ENCODE measurements at regions not wholly inside any gene's neighbourhood (a gene's known extent, or its start where the extent isn't known, plus 50 kb on each side); places are given as distances from the start of the nearest gene placed in this dataset.

DNA sequence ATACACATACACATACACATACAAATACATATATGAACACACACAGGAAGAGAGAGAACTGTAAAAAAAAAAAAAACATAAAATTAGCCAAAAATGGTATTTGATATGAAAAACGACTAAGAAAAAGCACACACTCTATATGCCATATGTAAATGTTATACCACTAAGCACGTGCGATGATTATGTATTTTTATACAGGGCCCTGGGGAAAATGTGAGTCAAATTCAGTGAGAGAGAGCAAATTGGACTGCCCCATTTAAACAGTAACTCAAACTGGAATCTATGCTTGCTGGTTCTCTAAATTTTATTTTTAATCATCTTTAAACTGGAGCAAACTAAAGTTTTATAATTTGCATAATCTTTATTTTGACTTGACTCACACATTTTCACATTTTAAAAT lies 197.8 kb upstream of the MTNR1B start:
- ChIA-PET CTCF (no interaction called here), POLR2A (no interaction called here)
- H3K27me3 ChIP-seq (ENCODE audit: control insufficient read depth, insufficient read depth, low read length) = no peaks in the 10 kb centered on the region
- no peaks in the 10 kb centered on the region for H3K9me3 ChIP-seq (ENCODE audit: control insufficient read depth, insufficient read depth, low read length)
- TF ChIP-seq, protein P1, sequence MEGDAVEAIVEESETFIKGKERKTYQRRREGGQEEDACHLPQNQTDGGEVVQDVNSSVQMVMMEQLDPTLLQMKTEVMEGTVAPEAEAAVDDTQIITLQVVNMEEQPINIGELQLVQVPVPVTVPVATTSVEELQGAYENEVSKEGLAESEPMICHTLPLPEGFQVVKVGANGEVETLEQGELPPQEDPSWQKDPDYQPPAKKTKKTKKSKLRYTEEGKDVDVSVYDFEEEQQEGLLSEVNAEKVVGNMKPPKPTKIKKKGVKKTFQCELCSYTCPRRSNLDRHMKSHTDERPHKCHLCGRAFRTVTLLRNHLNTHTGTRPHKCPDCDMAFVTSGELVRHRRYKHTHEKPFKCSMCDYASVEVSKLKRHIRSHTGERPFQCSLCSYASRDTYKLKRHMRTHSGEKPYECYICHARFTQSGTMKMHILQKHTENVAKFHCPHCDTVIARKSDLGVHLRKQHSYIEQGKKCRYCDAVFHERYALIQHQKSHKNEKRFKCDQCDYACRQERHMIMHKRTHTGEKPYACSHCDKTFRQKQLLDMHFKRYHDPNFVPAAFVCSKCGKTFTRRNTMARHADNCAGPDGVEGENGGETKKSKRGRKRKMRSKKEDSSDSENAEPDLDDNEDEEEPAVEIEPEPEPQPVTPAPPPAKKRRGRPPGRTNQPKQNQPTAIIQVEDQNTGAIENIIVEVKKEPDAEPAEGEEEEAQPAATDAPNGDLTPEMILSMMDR (IDR thresholded peaks at IDR 0.05; ENCODE audit: low read depth, low read length) = no peak
- DNase-seq (ENCODE audit: low read depth, low spot score) = no peak
- H3K27ac ChIP-seq (ENCODE audit: low read depth, low read length) = no peak overlapping the region
- H3K4me3 ChIP-seq (ENCODE audit: low read depth, low read length) = no peak overlapping the region

DNA sequence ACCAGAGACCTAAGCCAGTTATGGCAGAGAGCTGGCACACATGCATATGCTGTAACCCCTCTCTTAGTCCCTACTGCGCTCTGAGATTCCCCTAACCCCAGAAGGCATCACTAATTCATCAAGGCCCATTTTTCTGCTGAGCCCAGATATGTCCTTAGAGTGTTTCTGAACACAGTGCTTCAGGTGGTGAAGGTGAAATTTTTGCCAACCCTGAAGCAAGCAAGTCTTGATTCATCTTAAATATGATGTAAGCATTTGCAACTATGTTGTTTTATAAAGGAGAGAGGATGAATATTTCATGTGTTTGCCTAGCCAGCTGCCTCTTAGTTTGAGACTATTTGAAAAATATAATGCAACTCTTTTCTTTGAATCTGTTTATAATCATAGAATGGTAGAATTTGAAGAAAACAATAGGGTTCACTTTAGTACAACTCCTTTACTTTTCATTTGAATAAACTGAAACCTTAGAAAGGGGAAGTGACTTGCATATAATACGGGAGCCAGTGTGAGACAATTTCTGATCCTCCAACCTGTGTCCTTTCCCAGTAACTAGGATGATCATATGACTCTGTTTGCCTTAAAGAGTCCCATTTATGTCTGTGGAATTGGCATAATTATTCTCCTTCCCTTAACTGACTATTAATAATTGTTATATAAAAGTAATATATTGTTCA lies 194.3 kb upstream of the MTNR1B start:
- H3K4me3 ChIP-seq (ENCODE audit: low read depth, low read length) = no peak overlapping the region
- H3K27ac ChIP-seq (ENCODE audit: low read depth, low read length) = no peak overlapping the region
- no peaks in the 10 kb centered on the region for H3K27me3 ChIP-seq (ENCODE audit: control insufficient read depth, insufficient read depth, low read length)
- POLR2A ChIA-PET = no interaction called here
- CTCF ChIA-PET = no interaction called here
- TF ChIP-seq, protein P1 (IDR thresholded peaks at IDR 0.05; ENCODE audit: low read depth, low read length) = no peak
- H3K9me3 ChIP-seq (ENCODE audit: control insufficient read depth, insufficient read depth, low read length) = no peaks in the 10 kb centered on the region
- DNase-seq (ENCODE audit: low read depth, low spot score) = no peak

DNA sequence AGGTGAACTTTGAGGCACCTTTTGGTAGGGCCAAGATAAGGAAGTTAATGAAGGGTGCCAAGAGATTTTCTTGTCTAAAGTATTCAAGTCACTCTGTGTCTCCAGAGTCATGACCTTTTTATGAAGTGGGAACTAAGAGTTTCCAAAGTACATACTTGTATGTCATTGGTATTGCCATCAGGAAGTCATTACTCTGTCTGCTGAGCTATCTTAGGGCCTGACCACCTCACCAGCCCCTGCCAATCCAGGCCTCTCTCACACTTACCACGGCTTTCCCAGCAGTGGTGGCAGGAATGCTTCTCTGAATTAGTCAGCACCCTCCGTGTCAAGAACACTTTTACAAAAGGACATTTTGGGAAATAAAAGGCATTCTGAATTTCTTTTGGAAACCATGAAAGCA lies 192.8 kb upstream of the MTNR1B start:
- CTCF ChIA-PET = no interaction called here
- POLR2A ChIA-PET = no interaction called here
- Histone ChIP-seq H3K9me3 (ENCODE audit: control insufficient read depth, insufficient read depth, low read length) (no peaks in the 10 kb centered on the region), H3K27ac (ENCODE audit: low read depth, low read length) (no peak overlapping the region), H3K27me3 (ENCODE audit: control insufficient read depth, insufficient read depth, low read length) (no peaks in the 10 kb centered on the region), H3K4me3 (ENCODE audit: low read depth, low read length) (no peak overlapping the region)
- TF ChIP-seq, protein P1 (IDR thresholded peaks at IDR 0.05; ENCODE audit: low read depth, low read length) = no peak
- DNase-seq (ENCODE audit: low read depth, low spot score) = no peak

DNA sequence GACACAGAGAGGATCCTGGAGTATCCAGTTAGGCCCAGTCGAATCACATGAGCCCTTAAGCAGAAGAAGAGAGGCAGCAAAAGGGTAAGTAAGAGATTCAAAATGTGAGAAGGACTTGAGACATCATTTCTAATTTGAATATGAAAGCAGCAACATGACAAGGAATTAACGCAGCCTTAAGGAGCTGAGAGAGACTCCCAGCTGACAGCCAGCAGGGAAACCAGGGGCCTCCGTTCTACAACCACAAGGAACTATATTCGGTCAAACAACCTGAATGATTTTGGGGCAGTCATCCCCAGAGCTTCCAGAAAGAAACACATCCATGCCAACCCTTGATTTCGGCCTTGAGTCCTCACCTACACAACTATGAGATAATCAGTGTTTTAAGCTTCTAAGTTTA lies 189.7 kb upstream of the MTNR1B start:
- TF ChIP-seq, protein P1 (IDR thresholded peaks at IDR 0.05; ENCODE audit: low read depth, low read length) = no peak
- ChIA-PET CTCF (no interaction called here), POLR2A (no interaction called here)
- H3K27ac ChIP-seq (ENCODE audit: low read depth, low read length) = no peak overlapping the region
- H3K27me3 ChIP-seq (ENCODE audit: control insufficient read depth, insufficient read depth, low read length) = no peaks in the 10 kb centered on the region
- H3K9me3 ChIP-seq (ENCODE audit: control insufficient read depth, insufficient read depth, low read length) = no peaks in the 10 kb centered on the region
- DNase-seq (ENCODE audit: low read depth, low spot score) = no peak
- no peak overlapping the region for H3K4me3 ChIP-seq (ENCODE audit: low read depth, low read length)

DNA sequence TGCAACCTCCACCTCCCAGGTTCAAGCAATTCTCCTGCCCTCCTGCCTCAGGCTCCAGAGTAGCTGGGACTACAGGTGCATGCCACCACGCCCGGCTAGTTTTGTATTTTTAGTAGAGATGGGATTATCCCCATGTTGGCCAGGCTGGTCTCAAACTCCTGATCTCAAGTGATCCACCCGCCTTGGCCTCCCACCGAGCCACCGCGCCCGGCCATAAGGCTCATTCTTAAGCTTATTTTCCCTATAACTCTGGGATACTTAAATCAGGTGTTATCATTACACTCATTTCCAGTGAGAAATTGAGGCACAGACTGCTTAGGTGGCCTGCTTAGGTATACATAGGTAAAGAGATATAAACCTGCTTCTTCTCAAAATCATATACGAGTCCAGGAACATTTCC lies 188.3 kb upstream of the MTNR1B start:
- no peak overlapping the region for H3K27ac ChIP-seq (ENCODE audit: low read depth, low read length)
- H3K9me3 ChIP-seq (ENCODE audit: control insufficient read depth, insufficient read depth, low read length) = no peaks in the 10 kb centered on the region
- CTCF ChIA-PET = no interaction called here
- POLR2A ChIA-PET = no interaction called here
- DNase-seq (ENCODE audit: low read depth, low spot score) = no peak
- TF ChIP-seq, protein P1 (IDR thresholded peaks at IDR 0.05; ENCODE audit: low read depth, low read length) = no peak
- no peak overlapping the region for H3K4me3 ChIP-seq (ENCODE audit: low read depth, low read length)
- no peaks in the 10 kb centered on the region for H3K27me3 ChIP-seq (ENCODE audit: control insufficient read depth, insufficient read depth, low read length)

Measured in AG04450 (cell line).